ENCODE measurements at regions not wholly inside any gene's neighbourhood (a gene's known extent, or its start where the extent isn't known, plus 50 kb on each side); places are given as distances from the start of the nearest gene placed in this dataset.
"Not testable (repeated sequence)": the region's sequence is repeated elsewhere in the genome, so short reads cannot be mapped to it uniquely, and the experiment has no call there.

DNA sequence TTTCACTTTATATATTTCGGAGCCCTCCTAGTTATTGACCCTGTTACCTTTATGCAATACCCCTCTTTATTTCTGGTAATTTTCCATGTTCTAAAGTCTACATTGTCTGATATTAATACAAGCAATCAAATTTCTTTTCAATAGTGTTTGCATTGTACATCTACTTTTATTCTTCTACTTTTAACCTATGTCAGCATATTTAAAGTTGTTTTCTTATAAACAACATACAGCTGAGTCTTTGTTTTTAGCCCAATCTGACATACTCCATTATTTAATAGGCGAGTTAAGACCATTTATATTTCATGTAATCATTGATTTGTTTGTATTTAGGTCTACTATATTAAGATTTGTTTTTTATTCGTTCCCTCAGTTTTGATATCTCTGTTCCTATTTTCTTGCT lies 108.5 kb upstream of the SPACA7 start:
- Histone ChIP-seq H3K27me3 (ENCODE audit: control insufficient read depth, insufficient read depth, low read length) (no peaks in the 10 kb centered on the region), H3K4me3 (ENCODE audit: low read depth, low read length) (no peak overlapping the region), H3K36me3 (ENCODE audit: control insufficient read depth, insufficient read depth, low read length) (no peaks in the 10 kb centered on the region)
- no peak for DNase-seq (ENCODE audit: low read depth)
- TF ChIP-seq, protein P1, sequence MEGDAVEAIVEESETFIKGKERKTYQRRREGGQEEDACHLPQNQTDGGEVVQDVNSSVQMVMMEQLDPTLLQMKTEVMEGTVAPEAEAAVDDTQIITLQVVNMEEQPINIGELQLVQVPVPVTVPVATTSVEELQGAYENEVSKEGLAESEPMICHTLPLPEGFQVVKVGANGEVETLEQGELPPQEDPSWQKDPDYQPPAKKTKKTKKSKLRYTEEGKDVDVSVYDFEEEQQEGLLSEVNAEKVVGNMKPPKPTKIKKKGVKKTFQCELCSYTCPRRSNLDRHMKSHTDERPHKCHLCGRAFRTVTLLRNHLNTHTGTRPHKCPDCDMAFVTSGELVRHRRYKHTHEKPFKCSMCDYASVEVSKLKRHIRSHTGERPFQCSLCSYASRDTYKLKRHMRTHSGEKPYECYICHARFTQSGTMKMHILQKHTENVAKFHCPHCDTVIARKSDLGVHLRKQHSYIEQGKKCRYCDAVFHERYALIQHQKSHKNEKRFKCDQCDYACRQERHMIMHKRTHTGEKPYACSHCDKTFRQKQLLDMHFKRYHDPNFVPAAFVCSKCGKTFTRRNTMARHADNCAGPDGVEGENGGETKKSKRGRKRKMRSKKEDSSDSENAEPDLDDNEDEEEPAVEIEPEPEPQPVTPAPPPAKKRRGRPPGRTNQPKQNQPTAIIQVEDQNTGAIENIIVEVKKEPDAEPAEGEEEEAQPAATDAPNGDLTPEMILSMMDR (IDR thresholded peaks at IDR 0.05; ENCODE audit: insufficient read depth, low read length, poor library complexity, severe bottlenecking), result no peak

DNA sequence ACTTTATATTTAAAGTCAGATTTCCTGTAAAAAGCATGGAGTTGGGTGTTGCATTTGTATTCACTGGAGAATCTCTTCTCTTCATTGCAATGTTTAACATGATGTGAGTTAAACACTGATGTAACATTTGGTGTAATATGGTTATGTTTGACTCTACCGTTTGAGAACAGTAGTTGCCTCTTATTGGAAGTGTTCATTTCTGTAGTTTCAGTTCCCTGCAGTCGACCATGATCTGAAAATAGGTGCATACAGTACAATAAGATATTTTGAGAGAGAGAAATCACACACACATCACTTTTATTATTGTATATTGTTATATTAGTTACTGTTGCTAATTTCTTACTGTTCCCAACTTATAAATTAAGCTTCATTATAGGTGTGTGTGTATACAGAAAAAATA lies 105.2 kb upstream of the SPACA7 start:
- TF ChIP-seq, protein P1 (IDR thresholded peaks at IDR 0.05; ENCODE audit: insufficient read depth, low read length, poor library complexity, severe bottlenecking), result no peak
- no peak for DNase-seq (ENCODE audit: low read depth)
- Histone ChIP-seq H3K27me3 (ENCODE audit: control insufficient read depth, insufficient read depth, low read length) (no peaks in the 10 kb centered on the region), H3K36me3 (ENCODE audit: control insufficient read depth, insufficient read depth, low read length) (no peaks in the 10 kb centered on the region), H3K4me3 (ENCODE audit: low read depth, low read length) (no peak overlapping the region)

DNA sequence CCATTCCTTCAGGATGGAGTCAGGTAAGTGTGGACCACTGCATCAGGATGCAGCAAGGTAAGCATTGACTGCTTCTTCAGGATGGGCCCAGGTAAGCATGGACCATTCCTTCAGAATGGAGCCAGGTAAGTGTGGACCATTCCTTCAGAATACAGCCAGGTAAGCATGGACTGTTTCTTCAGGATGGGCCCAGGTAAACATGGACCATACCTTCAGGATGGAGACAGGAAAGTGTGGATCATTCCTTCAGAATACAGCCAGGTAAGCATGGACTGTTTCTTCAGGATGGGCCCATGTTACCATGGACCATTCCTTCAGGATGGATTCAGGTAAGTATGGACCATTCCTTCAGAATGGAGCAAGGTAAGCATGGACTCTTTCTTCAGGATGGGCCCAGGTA lies 89.4 kb upstream of the SPACA7 start:
- not testable (repeated sequence) for H3K4me3 ChIP-seq (ENCODE audit: low read depth, low read length); H3K27me3 ChIP-seq (ENCODE audit: control insufficient read depth, insufficient read depth, low read length); DNase-seq (ENCODE audit: low read depth); H3K36me3 ChIP-seq (ENCODE audit: control insufficient read depth, insufficient read depth, low read length)

DNA sequence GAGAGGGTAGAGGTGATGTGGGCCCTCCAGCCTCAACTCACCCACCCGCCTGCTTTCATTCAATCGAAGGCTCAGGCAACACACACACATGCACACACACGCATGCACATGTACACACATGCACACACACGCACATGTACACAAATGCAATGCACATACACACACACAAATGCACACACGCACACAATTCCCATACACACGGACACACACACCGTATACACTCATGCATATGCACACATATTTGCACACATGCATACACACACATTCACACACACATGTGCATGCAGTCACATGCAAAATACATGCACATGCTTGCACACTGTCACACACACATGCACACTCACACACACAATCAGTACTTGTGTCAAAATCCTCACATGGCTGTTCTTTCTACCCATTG lies 55.9 kb upstream of the SPACA7 start:
- TF ChIP-seq, protein P1 (IDR thresholded peaks at IDR 0.05; ENCODE audit: insufficient read depth, low read length, poor library complexity, severe bottlenecking), result no peak
- no peaks in the 10 kb centered on the region for H3K27me3 ChIP-seq (ENCODE audit: control insufficient read depth, insufficient read depth, low read length)
- no peak for DNase-seq (ENCODE audit: low read depth)
- no peak overlapping the region for H3K4me3 ChIP-seq (ENCODE audit: low read depth, low read length)
- H3K36me3 ChIP-seq (ENCODE audit: control insufficient read depth, insufficient read depth, low read length), result no peaks in the 10 kb centered on the region

DNA sequence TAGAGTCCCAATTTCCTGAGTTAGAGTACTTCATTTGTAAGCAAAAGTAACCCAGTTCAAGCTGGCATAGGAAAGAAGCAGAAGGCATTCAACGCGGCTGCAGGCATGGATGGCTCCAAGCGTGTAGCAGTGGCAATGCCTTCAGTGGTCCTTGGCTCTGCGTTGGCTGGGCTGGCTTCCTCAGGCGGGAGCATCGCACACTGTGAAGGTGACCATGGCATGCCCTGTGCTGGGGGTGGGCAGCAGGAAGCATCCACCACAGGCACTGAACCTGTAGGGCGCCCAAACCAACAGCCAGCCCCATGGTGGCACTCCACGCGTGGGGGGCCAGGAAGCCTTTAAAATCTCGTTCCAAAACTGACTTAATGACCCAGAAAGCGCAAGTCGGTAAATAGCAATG lies 53.6 kb upstream of the SPACA7 start:
- Histone ChIP-seq H3K4me3 (ENCODE audit: low read depth, low read length) (no peak overlapping the region), H3K27me3 (ENCODE audit: control insufficient read depth, insufficient read depth, low read length) (no peaks in the 10 kb centered on the region), H3K36me3 (ENCODE audit: control insufficient read depth, insufficient read depth, low read length) (no peaks in the 10 kb centered on the region)
- TF ChIP-seq, protein P1 (IDR thresholded peaks at IDR 0.05; ENCODE audit: insufficient read depth, low read length, poor library complexity, severe bottlenecking), result no peak
- no peak for DNase-seq (ENCODE audit: low read depth)

DNA sequence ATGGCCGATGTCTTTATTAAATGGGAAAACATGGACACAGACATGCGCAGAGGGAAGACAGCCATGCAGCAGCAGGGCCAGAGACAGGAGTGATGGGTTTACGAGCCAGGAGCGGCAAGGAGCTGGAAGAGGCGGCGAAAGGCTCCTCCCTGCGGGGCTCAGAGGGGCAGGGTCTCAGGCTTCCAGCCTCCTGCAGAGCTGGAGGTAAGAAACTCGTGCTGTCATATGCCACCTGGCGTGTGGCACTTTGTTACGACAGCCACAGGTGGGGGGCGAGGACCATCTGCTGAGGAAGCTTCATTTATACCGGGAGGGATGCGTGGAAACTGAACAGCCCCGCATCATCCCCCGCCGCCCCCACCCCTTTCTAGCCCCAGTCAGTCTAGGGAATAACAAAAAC lies 52.0 kb upstream of the SPACA7 start:
- peaks cover 3% of the 10 kb centered on the region for H3K27me3 ChIP-seq (ENCODE audit: control insufficient read depth, insufficient read depth, low read length)
- H3K36me3 ChIP-seq (ENCODE audit: control insufficient read depth, insufficient read depth, low read length), result no peaks in the 10 kb centered on the region
- H3K4me3 ChIP-seq (ENCODE audit: low read depth, low read length), result no peak overlapping the region
- TF ChIP-seq, protein P1 (IDR thresholded peaks at IDR 0.05; ENCODE audit: insufficient read depth, low read length, poor library complexity, severe bottlenecking), result no peak
- no peak for DNase-seq (ENCODE audit: low read depth)

Measured in kidney epithelial cell (primary cell).